Stimulated activated CD4-positive, alpha-beta T cell treated with anti-CD3 and anti-CD28 coated beads, TNF-alpha, amount 100 ng/mL, for 4 hours (primary cell): ENCODE measurements at regions not wholly inside any gene's neighbourhood (a gene's known extent, or its start where the extent isn't known, plus 50 kb on each side); places are given as distances from the start of the nearest gene placed in this dataset.
"Not testable (repeated sequence)": the region's sequence is repeated elsewhere in the genome, so short reads cannot be mapped to it uniquely, and the experiment has no call there.

Experiments
- DNase-seq, 3 experiments: peaks; one replicate each; pipeline ENCODE4 v3.0.0-alpha.2; 2020; ENCODE audit warnings: low read depth in 3 of 3

DNA sequence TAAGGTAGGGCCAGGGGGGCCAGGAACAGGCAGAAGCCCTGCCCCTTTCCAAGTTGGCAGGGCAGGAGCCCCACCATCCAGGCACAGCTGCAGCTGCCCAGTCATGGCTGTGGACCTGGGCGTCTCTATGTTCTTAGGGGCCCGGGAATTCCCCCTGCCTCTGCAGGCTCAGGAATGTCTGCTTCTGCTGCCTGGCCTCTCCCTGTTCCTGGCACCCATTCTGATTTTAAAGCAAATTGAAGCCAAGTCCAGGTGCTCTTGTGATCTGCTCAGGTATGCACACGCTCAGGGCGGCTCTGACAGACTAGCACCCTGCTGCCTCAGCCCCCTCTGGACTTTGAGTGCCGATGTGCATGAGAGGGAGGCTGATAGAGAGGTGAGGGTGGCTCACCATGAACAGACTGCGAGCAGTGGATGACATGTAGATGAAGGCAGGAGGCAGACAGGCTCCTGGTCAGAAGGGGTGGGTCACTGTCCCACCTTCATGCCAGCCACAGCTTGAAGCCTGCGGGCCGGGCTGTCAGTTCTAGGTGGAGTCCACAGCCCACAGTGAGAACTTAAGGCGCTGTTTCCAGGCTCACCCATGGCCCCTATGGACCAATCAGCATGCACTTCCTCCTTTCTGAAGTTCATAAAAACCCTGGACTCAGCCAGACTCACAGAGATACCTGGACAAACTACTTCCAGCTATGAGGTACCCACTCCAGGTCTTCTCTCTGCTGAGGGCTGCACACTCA is 747.8 kb upstream of the GBE1 start:
- DNase-seq, result no peak

DNA sequence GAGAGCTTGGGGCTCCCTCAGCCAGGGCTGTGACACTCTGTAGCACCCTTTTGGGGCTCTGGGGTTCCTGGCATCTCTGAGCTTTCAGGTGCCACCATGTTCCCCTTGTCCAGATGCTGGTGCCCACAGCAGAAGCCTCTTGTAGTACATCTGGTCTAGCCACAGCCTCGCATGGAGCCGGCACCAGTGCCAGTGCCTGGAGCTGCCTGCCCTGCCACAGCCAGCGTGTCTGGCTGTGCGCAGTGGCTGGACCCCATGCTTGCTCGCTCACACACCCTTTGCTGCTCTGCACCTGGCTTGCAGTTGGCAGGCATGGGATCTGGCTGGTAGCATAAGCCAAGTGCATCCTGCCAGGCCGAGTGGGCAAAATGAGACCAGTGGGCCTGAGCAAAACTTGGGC is 744.8 kb upstream of the GBE1 start:
- no peak for DNase-seq

DNA sequence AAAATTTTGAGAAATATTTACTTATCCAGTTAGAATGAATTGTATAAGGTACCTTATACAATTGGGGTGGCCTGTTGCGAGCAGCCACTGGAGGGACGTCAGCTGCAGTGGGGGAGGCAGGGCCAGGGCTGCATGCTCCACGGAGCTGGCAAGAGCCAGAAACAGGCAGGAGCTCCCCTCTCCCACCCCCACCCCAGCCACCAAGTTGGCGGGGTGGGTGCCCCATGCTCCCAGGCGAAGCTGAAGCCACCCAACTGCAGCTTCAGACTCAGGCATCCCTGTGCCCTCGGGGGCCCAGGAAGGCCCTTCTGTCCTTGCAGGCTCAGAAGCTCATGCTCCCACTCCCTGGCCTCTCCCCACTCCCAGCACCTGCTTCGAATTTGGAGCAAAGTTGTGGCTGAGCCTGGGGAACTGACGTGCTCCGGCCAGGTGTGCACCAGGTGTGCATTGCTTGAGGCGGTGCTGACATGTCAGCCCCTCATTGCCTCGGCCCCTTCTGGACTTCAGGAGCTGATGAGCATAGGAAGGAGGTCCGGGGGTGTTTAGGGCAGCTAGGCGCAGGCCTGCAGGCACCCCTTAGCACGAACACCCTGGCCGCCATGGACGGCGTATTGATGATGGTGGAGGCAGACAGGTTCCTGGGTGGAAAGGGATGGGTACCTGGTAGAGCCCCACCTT is 743.8 kb upstream of the GBE1 start:
- DNase-seq, result no peak

DNA sequence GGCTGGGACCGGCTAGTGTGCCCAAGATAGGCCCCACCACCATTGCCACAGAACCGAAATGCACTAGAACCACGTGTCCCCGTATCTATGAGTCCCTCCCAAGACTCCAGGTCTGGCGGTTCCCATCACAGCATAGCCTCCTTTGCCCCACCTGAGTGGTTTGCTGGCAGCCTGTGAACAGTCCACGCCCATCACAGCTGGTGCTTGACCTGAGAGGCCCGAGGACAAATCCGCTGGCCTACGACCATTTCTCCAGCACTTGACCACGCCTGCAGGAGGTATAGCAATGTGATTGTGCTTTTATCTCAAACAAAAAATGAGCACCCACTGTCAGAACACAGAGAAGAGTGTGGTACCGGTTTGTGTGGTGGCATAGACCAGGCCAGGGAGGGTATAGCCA is 736.7 kb upstream of the GBE1 start:
- DNase-seq, result no peak

DNA sequence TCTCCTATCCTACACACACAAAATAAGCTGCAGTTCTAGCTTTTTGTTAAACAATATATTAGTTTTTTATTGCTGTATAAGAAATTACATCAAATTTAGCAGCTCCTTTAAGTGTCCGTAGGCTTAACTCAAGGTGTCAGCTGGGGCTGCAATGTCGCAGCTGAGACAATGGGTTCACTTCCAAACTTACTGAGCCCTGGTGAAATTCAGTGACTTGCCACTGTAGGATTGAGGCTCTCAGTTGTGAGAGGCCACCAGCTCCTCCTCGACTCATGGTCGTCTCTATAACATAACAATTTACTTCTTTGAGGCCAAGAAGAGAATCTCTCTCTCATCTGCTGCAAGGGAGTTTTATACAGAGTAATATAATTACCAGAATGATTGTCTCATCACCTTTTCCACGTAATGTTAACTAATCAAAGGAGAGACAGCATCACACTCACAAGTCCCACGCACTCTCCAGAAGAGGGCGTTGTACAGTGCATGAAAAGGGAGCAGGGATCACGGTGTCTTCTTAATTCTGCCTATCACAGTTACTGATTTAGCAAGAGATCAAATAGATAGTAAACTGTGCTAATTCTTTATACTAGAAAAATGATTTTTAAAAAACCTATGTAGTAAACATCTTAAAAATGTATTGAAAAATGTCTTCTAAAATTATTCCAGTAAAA is 735.6 kb upstream of the GBE1 start:
- DNase-seq, result no peak

DNA sequence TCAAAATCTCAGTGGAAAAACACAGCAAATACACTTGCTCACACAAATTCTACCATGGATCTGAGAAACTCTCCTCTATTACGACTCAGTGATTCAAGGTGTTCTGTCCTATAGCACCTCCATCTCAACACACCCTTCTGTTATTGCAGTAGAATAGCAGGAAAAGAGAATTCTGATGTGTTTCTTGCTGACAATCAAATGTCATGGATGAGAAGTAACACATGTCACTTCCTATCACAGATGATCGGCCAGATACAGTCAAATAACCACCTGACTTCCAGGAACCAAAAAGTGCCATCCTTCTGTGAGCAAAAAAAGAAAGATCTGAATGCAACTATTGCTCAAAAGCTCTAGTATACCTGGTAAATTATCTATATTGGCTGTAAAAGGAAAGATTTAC is 734.2 kb upstream of the GBE1 start:
- no peak for DNase-seq

DNA sequence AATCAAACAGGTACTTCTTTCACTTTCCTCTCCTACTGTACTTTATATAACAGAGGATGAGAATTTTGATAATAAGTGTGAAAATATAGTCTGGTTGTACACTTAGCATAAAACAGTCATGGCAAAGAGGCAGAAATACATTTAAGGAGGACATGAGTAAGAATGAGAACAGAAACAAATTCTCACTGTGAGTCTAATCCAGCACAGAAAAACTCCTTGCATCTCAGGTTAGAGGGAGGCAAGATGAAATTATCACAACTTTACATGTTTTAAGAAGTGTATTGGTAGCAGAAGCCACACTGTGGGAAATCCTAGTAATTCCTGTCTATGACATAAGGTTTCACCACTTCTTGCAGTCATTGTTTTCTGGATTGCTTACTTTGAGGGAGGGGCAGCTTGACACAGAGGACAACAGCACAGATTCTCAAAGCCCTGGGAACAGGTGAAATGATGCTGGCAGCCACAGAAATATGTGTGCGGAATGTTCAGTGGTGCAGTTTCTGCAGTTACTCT is 733.6 kb upstream of the GBE1 start:
- DNase-seq, result no peak

DNA sequence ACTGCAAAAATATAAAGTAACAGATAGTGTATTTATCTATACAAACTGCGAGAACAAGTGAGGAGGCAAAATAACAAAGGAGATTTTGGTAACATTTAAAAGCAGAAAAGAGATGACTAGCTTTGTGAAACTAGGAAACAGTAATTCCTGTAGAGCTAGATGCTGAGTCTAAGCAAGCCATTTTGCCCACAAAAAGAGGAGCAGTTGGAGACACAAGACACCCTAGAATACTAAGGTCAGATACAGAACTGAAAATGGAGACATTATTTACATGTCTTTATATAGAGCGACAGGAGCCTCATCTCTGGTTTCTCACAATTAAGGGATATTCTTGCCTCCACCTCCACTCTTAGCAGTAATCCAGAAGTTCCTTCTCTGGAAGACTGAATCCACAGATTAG is 732.4 kb upstream of the GBE1 start:
- DNase-seq, result no peak

DNA sequence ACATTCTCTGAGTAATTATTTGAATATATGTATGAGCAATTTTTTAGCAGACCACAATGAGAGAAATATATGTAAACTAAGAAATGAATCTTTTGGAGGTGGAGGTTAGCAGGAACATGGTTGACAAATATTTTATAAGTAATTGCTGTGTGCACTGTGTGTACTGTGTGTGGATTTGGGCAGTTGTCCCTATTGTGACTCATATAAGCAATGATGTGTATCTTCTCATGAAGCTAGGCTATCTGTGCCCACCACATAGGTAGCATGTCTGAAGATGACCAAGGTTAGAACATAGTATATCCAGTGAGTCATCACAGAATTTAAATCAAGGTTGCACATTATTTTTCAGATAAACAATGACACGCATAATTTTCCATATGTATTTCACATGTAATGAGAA is 713.9 kb upstream of the GBE1 start:
- DNase-seq, result no peak

DNA sequence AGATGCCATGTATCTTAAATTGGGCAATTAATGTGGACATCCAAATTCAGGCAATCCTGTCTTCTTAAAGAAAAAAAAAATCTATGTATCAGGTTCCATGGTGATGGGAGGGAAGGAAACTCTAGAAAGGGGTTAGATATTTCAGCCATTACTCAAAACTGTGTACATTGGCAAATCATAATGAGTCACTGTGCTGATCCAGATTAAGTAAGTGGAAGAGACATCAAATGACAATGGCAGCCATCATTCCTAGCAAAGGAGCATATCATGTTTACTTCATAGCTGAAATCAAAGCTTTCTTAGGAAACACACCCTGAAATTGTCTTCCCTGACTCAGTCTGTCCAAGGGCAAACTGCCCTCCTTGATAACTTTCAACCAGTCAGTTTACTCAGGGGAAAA is 713.3 kb upstream of the GBE1 start:
- no peak for DNase-seq

DNA sequence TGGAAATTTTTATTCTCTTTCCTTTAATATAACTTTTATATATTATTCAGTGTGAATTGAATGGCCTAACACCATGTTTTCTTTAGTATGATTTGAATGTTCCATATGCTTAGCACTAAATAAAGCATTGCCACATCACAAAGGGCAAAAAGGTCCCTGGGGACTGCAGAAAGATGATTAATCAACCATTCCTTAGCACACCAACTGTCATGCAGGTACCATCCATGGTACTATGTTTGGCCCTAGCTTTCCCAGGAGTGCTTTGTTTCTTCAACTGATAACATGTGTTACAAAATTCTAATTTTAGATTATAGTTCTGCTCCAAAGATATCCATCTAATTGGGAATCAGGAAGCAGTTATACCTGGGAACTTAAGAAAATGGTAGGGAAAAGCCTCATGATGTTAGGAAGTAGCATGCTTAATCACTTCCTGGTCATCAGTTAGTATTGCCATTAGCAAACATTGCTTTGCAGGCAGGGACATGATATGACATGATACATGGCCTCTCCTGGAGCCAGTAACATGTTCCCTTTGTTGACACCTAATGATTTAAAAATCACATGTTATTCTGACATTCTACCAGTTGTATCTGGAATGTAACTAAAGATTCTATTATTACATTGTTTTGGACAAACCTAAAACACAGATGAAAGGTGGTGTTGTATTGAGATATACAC is 712.6 kb upstream of the GBE1 start:
- no peak for DNase-seq

DNA sequence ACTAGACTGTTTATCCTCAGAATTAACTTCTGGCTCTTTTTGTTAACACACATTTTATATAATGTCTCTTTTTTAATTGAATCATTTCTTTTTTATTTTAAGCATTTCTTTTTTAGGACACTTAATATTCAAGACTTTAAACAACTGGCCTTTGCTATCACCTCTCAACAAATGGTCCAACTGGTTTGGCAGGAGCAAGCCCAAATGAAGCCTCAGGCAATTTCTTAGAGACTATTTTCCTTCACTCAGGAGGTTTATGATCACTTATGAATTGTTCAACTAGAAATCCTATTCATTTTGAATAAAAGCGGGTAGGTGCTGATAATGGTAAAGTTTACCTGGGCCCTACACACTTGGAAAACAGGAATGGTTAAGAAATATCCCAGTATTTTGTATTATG is 705.6 kb upstream of the GBE1 start:
- no peak for DNase-seq

DNA sequence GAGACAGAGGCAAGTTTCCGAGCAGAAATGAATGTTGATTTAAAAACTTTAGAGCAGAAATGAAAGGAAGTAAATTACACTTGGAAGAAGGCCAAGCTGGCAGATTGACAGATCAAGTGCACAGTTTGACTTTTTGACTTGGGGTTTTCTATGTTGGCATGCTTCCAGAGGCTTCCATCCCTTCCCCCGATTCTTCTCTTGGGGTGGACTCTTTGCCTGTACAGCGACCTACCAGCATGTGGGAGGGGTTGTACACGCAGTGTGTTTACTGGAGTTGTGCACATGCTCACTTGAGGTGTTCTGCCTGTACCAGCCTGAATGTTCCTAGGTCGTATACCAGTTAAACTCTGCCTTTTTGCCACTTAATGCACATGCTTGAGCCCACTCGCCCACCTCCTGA is 701.5 kb upstream of the GBE1 start:
- DNase-seq, result no peak

DNA sequence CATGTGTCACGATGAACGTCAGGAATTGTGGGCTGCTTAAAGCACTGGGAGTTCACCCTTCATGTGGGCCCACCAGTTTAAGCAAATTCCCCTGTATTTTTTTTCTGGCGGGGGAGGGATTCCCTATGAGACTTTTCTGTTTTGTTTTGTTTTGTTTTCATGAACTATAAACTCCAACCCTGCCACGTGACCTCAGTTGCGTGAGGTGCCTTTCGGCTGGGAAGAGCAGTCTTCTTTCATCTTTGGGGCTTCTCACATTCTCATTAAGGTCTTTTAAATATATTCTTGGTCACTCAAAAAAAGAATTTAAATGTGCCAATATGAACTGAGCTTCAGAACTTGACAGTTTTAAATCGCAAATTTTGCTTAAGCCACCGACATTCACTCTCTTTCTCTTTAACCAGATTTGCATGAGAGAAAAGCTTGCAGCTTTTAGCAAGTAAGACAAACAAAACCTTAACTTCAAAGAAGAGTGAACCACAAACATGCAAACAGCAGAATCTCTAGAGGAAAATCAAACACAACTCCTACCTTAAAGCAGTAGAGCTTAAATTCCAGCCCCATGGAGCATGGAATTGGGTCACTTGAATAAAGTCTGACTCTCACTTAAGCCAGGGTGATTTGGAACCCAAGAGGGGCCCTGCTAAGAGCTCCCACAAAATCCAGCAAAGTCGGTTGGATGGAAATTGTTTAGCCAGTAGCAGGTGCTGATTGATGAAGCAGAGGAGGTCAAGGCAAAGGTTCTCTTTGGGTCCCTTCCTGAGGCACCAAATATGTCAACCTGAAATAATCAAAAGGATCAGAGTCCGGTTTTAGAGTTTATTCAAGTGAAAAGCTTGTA is 699.8 kb upstream of the GBE1 start:
- DNase-seq, result no peak

DNA sequence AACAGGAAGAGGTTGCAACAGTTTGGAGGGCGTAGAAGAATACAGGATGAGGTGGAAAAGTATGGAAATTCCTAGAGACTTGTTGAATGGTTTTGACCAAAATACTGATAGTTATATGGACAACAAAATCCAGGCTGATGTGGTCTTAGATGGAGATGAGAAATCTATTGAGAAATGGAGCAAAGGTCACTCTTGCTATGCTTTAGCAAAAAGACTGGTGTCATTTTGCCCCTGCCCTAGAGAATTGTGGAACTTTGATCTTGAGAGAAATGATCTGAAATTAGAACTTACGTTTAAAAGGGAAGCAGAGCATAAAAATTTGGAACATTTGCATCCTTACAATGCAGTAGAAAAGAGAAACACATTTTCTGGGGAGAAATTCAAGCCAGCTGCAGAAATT is 686.9 kb upstream of the GBE1 start:
- DNase-seq, result no peak

DNA sequence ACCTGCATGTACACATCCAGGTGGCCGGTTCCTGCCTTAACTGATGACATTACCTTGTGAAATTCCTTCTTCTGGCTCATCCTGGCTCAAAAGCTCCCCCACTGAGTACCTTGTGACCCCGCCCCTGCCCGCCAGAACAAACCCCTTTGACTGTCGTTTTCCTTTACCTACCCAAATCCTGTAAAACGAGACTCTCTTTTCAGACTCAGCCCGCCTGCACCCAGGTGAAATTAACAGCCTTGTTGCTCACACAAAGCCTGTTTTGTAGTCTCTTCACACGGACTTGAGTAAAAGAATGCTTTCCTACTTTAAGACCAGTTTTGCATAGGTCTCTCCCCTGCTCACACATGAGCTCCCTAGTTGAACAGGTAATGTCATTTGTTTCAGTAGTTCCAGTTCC is 667.4 kb upstream of the GBE1 start:
- DNase-seq, result not testable (repeated sequence)

DNA sequence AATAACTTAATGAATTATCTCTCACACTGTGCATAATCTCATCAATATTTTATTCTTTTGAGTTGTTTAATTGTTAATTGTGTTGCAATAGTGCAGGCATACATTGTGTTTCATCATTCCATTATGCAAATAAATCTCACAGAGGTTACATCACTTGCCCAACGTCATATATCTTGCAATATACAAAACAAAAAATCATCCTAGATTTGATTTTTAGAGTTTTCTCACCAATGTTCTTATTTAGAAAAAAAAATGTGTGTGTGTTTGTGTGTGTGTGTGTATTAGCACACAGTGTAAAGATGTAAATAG is 662.5 kb upstream of the GBE1 start:
- DNase-seq, result no peak

DNA sequence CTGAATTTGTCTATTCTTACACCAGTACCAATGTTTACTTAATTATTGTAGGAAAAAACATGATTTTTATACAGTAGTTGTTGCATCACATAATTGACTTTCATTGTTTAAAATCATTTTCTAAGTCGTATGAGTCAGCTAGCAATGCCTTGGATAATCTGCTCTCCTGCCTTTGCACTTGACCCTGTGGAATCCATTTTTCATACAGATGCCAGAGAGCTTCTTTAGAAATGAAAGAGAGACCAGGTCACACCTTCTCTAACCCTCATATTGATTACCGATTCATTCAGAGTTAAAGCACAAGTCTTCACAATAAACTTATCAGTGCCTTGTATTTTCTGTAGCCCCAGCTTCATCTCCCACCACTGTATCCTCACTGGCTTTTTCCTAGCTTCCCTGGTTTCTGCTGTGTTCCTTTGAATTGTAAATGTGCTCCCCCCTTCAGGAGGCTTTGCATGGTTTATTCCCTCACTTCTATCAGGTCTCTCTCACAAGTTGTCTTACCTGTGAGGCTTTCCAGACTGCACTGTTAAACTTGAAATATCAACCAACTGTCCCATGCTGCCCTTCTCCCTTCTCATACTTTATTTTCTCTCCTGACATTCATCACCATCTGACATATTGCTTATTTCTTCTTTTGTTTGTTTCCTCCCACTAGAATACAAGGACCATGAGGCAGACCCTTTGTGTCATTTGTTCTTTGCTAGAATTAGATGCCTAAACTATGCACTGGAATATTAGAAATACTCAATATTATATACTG is 662.0 kb upstream of the GBE1 start:
- no peak for DNase-seq

DNA sequence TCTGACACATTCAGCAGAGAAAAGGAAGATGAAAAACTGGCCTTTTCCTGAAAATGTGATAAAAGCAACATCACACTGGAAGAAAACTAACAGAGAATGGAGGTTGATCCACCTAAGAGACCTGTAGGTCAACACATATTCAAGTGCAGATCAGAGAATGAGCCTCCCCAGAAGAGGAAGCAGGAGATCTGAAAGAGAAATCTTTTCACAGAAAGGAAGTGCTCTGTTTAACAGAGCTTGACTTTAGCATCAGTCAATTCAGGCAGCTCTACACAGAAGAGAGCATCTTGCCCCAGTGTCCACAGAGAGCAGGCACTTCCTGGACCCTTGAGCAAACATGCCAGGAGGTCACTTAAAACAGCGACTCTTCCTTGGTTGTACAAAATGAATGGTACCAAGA is 655.4 kb upstream of the GBE1 start:
- no peak for DNase-seq

DNA sequence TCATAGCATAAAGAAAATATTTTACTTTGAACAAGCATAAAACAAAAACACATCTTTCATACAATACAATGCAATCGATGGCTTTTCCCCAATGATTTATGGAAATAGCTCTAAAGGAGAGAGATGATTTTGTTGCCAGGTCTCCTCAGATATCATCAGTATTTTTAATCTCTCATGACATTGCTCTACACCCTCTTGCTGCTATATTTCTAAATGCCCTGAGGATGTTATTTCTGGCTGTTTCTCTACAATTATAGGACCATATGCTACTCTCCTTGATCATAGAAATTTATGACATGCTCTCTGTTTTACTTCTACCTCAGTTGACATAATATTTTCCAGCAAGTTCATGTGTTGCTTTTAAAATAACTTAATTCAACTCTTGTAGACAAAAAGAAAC is 654.9 kb upstream of the GBE1 start:
- no peak for DNase-seq

DNA sequence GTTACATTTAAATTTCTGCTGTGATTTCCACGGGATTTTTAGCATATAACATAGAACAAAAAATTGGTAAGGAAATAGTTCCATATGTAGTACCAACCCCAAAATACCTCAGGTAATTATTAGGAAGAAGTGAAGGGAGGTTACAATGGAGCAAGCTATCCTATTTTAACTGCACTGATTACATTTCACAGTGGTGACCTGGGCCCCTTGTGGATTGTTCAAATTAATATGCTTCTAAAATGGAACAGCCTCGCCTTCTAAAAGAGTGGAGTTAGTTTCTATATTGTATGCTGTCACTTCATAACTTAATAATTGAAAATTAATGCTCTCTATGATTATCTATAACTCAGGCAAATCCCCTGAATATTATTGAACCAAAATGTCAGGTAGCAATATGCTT is 651.7 kb upstream of the GBE1 start:
- DNase-seq, result no peak
